IMR-90 (cell line): ENCODE measurements at regions not wholly inside any gene's neighbourhood (a gene's known extent, or its start where the extent isn't known, plus 50 kb on each side); places are given as distances from the start of the nearest gene placed in this dataset.

ENCODE experiments used
- ATAC-seq: fragments of 200-7000 bp; cut with Tn5 transposase; 2 replicates; pipeline ENCODE4 v1.9.1; 2020; ENCODE audit warnings: low read depth, mild to moderate bottlenecking, moderate library complexity
- BruUV-seq: library from RNA; stranded (reverse); fragments of 400-500 nt; replicated peaks from 2 replicates; lab custom pipeline; 2021; lab: Mats Ljungman, UMichigan
- CTCF ChIA-PET: fragments of 300-600 bp; formaldehyde crosslinking; extraction: SDS; loops from one replicate; lab custom pipeline; 2021; ENCODE audit warnings: antibody characterized with exemption; lab: Yijun Ruan, JAX
- POLR2A ChIA-PET: fragments of 300-600 bp; sonication (Branson Sonifier 250); formaldehyde crosslinking; loops from one replicate; lab custom pipeline; 2022; ENCODE audit warnings: antibody characterized with exemption; ENCODE audit not compliant: unreplicated experiment; lab: Charles Lee
- DNase-seq: peaks from one replicate; pipeline ENCODE4 v3.0.0; 2013
- H2AFZ ChIP-seq: replicated peaks from 2 replicates; pipeline ENCODE3; 2013; ENCODE audit warnings: low read length, mild to moderate bottlenecking; ENCODE audit not compliant: poor library complexity
- H2AK5ac ChIP-seq: 2 replicates; pipeline ENCODE4 v1.6.1; 2013; ENCODE audit warnings: low read depth, low read length, inconsistent platforms
- H2AK9ac ChIP-seq: replicated peaks from 2 replicates; pipeline ENCODE3; 2013; ENCODE audit warnings: mild to moderate bottlenecking, low read depth, low read length, moderate library complexity; ENCODE audit not compliant: poor library complexity
- H2BK120ac ChIP-seq: 2 replicates; pipeline ENCODE4 v1.6.1; 2013; ENCODE audit warnings: low read depth, low read length, inconsistent platforms
- H2BK15ac ChIP-seq: 3 replicates; pipeline ENCODE4 v1.6.1; 2013; ENCODE audit warnings: low read depth, low read length, inconsistent platforms
- H2BK20ac ChIP-seq: 2 replicates; pipeline ENCODE4 v1.6.1; 2013; ENCODE audit warnings: low read depth, mild to moderate bottlenecking, inconsistent platforms, low read length, moderate library complexity
- H2BK5ac ChIP-seq: 2 replicates; pipeline ENCODE4 v1.6.1; 2013; ENCODE audit warnings: mild to moderate bottlenecking, low read depth, low read length, inconsistent platforms; ENCODE audit not compliant: poor library complexity, severe bottlenecking
- H3K14ac ChIP-seq: replicated peaks from 2 replicates; pipeline ENCODE4 v1.6.1; 2013; ENCODE audit warnings: low read depth, low read length, inconsistent platforms
- H3K18ac ChIP-seq: 2 replicates; pipeline ENCODE4 v1.6.1; 2013; ENCODE audit warnings: low read depth, low read length, control low read depth
- H3K23ac ChIP-seq: 2 replicates; pipeline ENCODE4 v1.6.1; 2013; ENCODE audit warnings: low read depth, low read length, inconsistent platforms
- H3K27ac ChIP-seq: 2 replicates; pipeline ENCODE4 v1.5.1; 2013; ENCODE audit warnings: mild to moderate bottlenecking, control low read depth, low read length; ENCODE audit not compliant: insufficient read depth
- H3K27me3 ChIP-seq: 2 replicates; pipeline ENCODE4 v1.6.1; 2013; ENCODE audit warnings: low read length; ENCODE audit not compliant: control insufficient read depth, insufficient read depth
- H3K36me3 ChIP-seq: 2 replicates; pipeline ENCODE4 v1.6.1; 2013; ENCODE audit warnings: low read length, mixed read lengths; ENCODE audit not compliant: control insufficient read depth, insufficient read depth
- H3K4ac ChIP-seq: 2 replicates; pipeline ENCODE4 v1.6.1; 2013; ENCODE audit warnings: low read depth, low read length, inconsistent platforms
- H3K4me1 ChIP-seq: 2 replicates; pipeline ENCODE4 v1.6.1; 2013; ENCODE audit warnings: low read length, mixed read lengths; ENCODE audit not compliant: control insufficient read depth, insufficient read depth
- H3K4me2 ChIP-seq: 2 replicates; pipeline ENCODE4 v1.6.1; 2013; ENCODE audit warnings: low read depth, mild to moderate bottlenecking, control low read depth, low read length, moderate library complexity
- H3K4me3 ChIP-seq: 2 replicates; pipeline ENCODE4 v1.5.1; 2013; ENCODE audit warnings: low read depth, mild to moderate bottlenecking, control low read depth, low read length, moderate library complexity; ENCODE audit not compliant: insufficient read depth
- H3K56ac ChIP-seq: 2 replicates; pipeline ENCODE4 v1.6.1; 2013; ENCODE audit warnings: low read length, inconsistent platforms; ENCODE audit not compliant: insufficient read depth; ENCODE audit errors: extremely low read depth
- H3K79me1 ChIP-seq, 2 experiments: 2 replicates each; pipeline ENCODE4 v1.6.1; 2013; ENCODE audit warnings: low read length in 2 of 2, inconsistent platforms in 1 of 2, low read depth in 1 of 2
- H3K9ac ChIP-seq: 2 replicates; pipeline ENCODE4 v1.6.1; 2013; ENCODE audit warnings: low read depth, low read length, control low read depth
- H3K9me1 ChIP-seq: 2 replicates; pipeline ENCODE4 v1.6.1; 2013; ENCODE audit warnings: low read length, inconsistent platforms; ENCODE audit not compliant: insufficient read depth
- H3K9me3 ChIP-seq: 2 replicates; pipeline ENCODE4 v1.6.1; 2013; ENCODE audit warnings: low read length; ENCODE audit not compliant: control insufficient read depth, insufficient read depth
- H4K20me1 ChIP-seq: 2 replicates; pipeline ENCODE4 v1.6.1; 2013; ENCODE audit warnings: low read length, inconsistent platforms; ENCODE audit not compliant: insufficient read depth
- H4K5ac ChIP-seq: 2 replicates; pipeline ENCODE4 v1.6.1; 2013; ENCODE audit warnings: mild to moderate bottlenecking, low read depth, low read length, control low read depth
- H4K8ac ChIP-seq, 2 experiments: 2 replicates each; pipeline ENCODE4 v1.6.1; 2013; ENCODE audit warnings: low read depth in 2 of 2, low read length in 2 of 2, control low read depth in 1 of 2, inconsistent platforms in 1 of 2
- H4K91ac ChIP-seq: 2 replicates; pipeline ENCODE4 v1.6.1; 2013; ENCODE audit warnings: low read depth, low read length, inconsistent platforms; ENCODE audit not compliant: insufficient read depth
- BHLHE40 ChIP-seq: fragments of 150-350 bp; IDR thresholded peaks from 2 replicates; pipeline ENCODE4 v1.6.1; 2016; ENCODE audit warnings: mild to moderate bottlenecking, low read depth, low read length
- CEBPB ChIP-seq: IDR thresholded peaks from 2 replicates; pipeline ENCODE4 v1.6.1; 2012; ENCODE audit warnings: low read depth, low read length, improper control_type of control experiment
- CHD1 ChIP-seq: IDR thresholded peaks from 2 replicates; pipeline ENCODE4 v1.6.1; 2012; ENCODE audit warnings: low read depth, low read length, improper control_type of control experiment
- CTCF ChIP-seq: conservative IDR thresholded peaks from 2 replicates; pipeline ENCODE4 v1.5.1; 2012; ENCODE audit warnings: mild to moderate bottlenecking, low read depth, low read length, improper control_type of control experiment
- ELK1 ChIP-seq: fragments of 150-350 bp; IDR thresholded peaks from 2 replicates; pipeline ENCODE4 v1.6.1; 2016; ENCODE audit warnings: low read depth, mild to moderate bottlenecking, low read length, moderate library complexity, borderline replicate concordance
- FOS ChIP-seq: fragments of 150-350 bp; IDR thresholded peaks from 2 replicates; pipeline ENCODE4 v1.6.1; 2016; ENCODE audit warnings: low read depth, low read length
- MAFK ChIP-seq: IDR thresholded peaks from 2 replicates; pipeline ENCODE4 v1.6.1; 2012; ENCODE audit warnings: low read depth, low read length, improper control_type of control experiment
- MAZ ChIP-seq: IDR thresholded peaks from 2 replicates; pipeline ENCODE4 v1.6.1; 2012; ENCODE audit warnings: low read depth, mild to moderate bottlenecking, low read length, improper control_type of control experiment, moderate library complexity, borderline replicate concordance
- MXI1 ChIP-seq: IDR thresholded peaks from 2 replicates; pipeline ENCODE4 v1.6.1; 2012; ENCODE audit warnings: low read depth, mild to moderate bottlenecking, low read length, moderate library complexity, borderline replicate concordance
- NFE2L2 ChIP-seq: fragments of 150-350 bp; IDR thresholded peaks from 2 replicates; pipeline ENCODE4 v1.6.1; 2016; ENCODE audit warnings: low read depth, mild to moderate bottlenecking, low read length
- POLR2A ChIP-seq: IDR thresholded peaks from 2 replicates; pipeline ENCODE4 v1.6.1; 2012; ENCODE audit warnings: mild to moderate bottlenecking, low read depth, low read length
- RAD21 ChIP-seq: IDR thresholded peaks from 2 replicates; pipeline ENCODE4 v1.6.1; 2012; ENCODE audit warnings: low read length, improper control_type of control experiment
- RCOR1 ChIP-seq: IDR thresholded peaks from 2 replicates; pipeline ENCODE4 v1.6.1; 2012; ENCODE audit warnings: mild to moderate bottlenecking, low read length, improper control_type of control experiment; ENCODE audit not compliant: insufficient replicate concordance
- RFX5 ChIP-seq: IDR thresholded peaks from 2 replicates; pipeline ENCODE4 v1.8.0; 2012; ENCODE audit warnings: low read depth, mild to moderate bottlenecking, low read length, moderate library complexity
- SMC3 ChIP-seq: fragments of 150-350 bp; IDR thresholded peaks from 2 replicates; pipeline ENCODE4 v1.6.1; 2016; ENCODE audit warnings: low read depth, mild to moderate bottlenecking, antibody characterized with exemption, low read length, moderate library complexity
- USF2 ChIP-seq: fragments of 150-350 bp; IDR thresholded peaks from 2 replicates; pipeline ENCODE4 v1.6.1; 2017; ENCODE audit warnings: mild to moderate bottlenecking, antibody characterized with exemption, low read length, low read depth
- WGBS, 2 experiments: methylation state at CpG; one replicate each; pipeline versions ENCODE4 v1.1.5 to v1.1.7; 2013; ENCODE audit warnings: missing lambda C conversion rate in 2 of 2; ENCODE audit not compliant: insufficient read length in 1 of 2; ENCODE audit errors: extremely low coverage in 2 of 2; 5-methylcytosine and 5-hydroxymethylcytosine counted together
- dilution Hi-C: fragments of 300-500 bp; cut with HindIII; formaldehyde crosslinking; loops from one replicate; pipeline ENCODE4 v1.14.3; 2018; ENCODE audit warnings: low sequenced_read_pairs; ENCODE audit not compliant: unreplicated experiment
- in situ Hi-C: fragments of 300-500 bp; cut with MboI; formaldehyde crosslinking; loops from 3 replicates; pipeline ENCODE4 v1.14.3; 2019; ENCODE audit warnings: low sequenced_read_pairs, inconsistent platforms, mixed read lengths
- intact Hi-C: fragments of 100-400 bp; cut with micrococcal nuclease; formaldehyde crosslinking; loops from 2 replicates; pipeline ENCODE4 v1.10.0; 2022

GRCh38 chr6:142675517-142675916, 269.5 kb downstream of the HIVEP2 start:
- Histone ChIP-seq H3K56ac (no peak overlapping the region), H3K9me3 (no peaks in the 10 kb centered on the region; the same call in 1 of the 2 replicates), H3K4me3 (no peak overlapping the region), H4K8ac (no peak overlapping the region), H2BK5ac (no peak overlapping the region), H2BK20ac (no peak overlapping the region), H4K20me1 (no peaks in the 10 kb centered on the region), H3K4ac (no peak overlapping the region), H2AFZ (no peak overlapping the region), H3K14ac (no peak overlapping the region), H3K4me1 (no peaks in the 10 kb centered on the region), H3K9ac (no peak overlapping the region), H3K23ac (no peak overlapping the region), H2AK9ac (no peak overlapping the region), H2BK120ac (no peak overlapping the region), H3K79me1 (no peaks in the 10 kb centered on the region), H3K18ac (no peak overlapping the region), H3K27ac (no peak overlapping the region), H3K4me2 (no peak overlapping the region), H3K36me3 (no peaks in the 10 kb centered on the region), H2AK5ac (no peak overlapping the region), H3K27me3 (peaks cover 47% of the 10 kb centered on the region), H2BK15ac (no peak overlapping the region), H4K5ac (no peak overlapping the region), H3K9me1 (no peaks in the 10 kb centered on the region), H4K91ac (no peak overlapping the region)
- ATAC-seq: no peak
- no TSS peak for BruUV-seq
- CTCF ChIA-PET: no interaction called here
- intact Hi-C loops (no loop called here), dilution Hi-C loops (no loop called here), in situ Hi-C loops (loop anchor here (25.0 kb wide), 1 partner anchor 1337 kb away; the partner anchor contains the start of gene PLAGL1)
- no peak for DNase-seq
- POLR2A ChIA-PET: no interaction called here
- TF ChIP-seq FOS: no peak
- TF ChIP-seq ELK1: no peak
- TF ChIP-seq RCOR1: no peak
- TF ChIP-seq RAD21: no peak
- TF ChIP-seq CEBPB: no peak
- TF ChIP-seq CTCF: no peak
- no peak for TF ChIP-seq MAZ
- TF ChIP-seq MXI1: no peak
- TF ChIP-seq POLR2A: no peak
- TF ChIP-seq BHLHE40: no peak
- TF ChIP-seq MAFK: no peak
- TF ChIP-seq NFE2L2: no peak
- TF ChIP-seq RFX5: no peak
- TF ChIP-seq USF2: no peak
- no peak for TF ChIP-seq CHD1
- TF ChIP-seq SMC3: no peak
- no CpG with 5 or more reads among the region's 5 CpGs for WGBS, 2 experiments
